Panc1 (cell line): ENCODE measurements at regions not wholly inside any gene's neighbourhood (a gene's known extent, or its start where the extent isn't known, plus 50 kb on each side); places are given as distances from the start of the nearest gene placed in this dataset.

Experiments
- ATAC-seq: fragments of 200-7000 bp; cut with Tn5 transposase; 2 replicates; pipeline ENCODE4 v1.9.1; 2020; ENCODE audit warnings: mild to moderate bottlenecking, moderate library complexity
- BruUV-seq: library from RNA; stranded (reverse); fragments of 400-500 nt; replicated peaks from 2 replicates; lab custom pipeline; 2021; lab: Mats Ljungman, UMichigan
- CTCF ChIA-PET: fragments of 300-600 bp; sonication (Branson Sonifier 250); formaldehyde crosslinking; loops from one replicate; lab custom pipeline; 2022; ENCODE audit warnings: antibody characterized with exemption; lab: Charles Lee
- POLR2A ChIA-PET: fragments of 300-600 bp; sonication (Branson Sonifier 250); formaldehyde crosslinking; loops from one replicate; lab custom pipeline; 2022; ENCODE audit warnings: antibody characterized with exemption; lab: Charles Lee
- DNase-seq: peaks from one replicate; pipeline ENCODE4 v3.0.0-alpha.2; 2010; ENCODE audit warnings: low read depth, low spot score
- H3K27ac ChIP-seq: 2 replicates; pipeline ENCODE4 v1.5.1; 2011; ENCODE audit warnings: mild to moderate bottlenecking, low read length, inconsistent platforms
- H3K27me3 ChIP-seq: fragments of 200-500 bp; sonication (Bioruptor generic); 2 replicates; pipeline ENCODE4 v1.6.0; 2014; ENCODE audit warnings: low read length, inconsistent platforms; ENCODE audit not compliant: control insufficient read depth, insufficient read depth
- H3K36me3 ChIP-seq: fragments of 200-500 bp; sonication (Bioruptor generic); 2 replicates; pipeline ENCODE4 v1.5.1; 2014; ENCODE audit warnings: inconsistent platforms, mild to moderate bottlenecking, low read length, moderate library complexity; ENCODE audit not compliant: control insufficient read depth, insufficient read depth
- H3K4me1 ChIP-seq: 2 replicates; pipeline ENCODE4 v1.5.1; 2011; ENCODE audit warnings: inconsistent platforms, mild to moderate bottlenecking, low read length, moderate library complexity; ENCODE audit not compliant: control insufficient read depth, insufficient read depth
- H3K4me3 ChIP-seq, 2 experiments: 2 replicates each; pipeline ENCODE4 v1.5.1; 2011 to 2012; ENCODE audit warnings: low read depth in 2 of 2, low read length in 2 of 2, mild to moderate bottlenecking in 2 of 2, inconsistent platforms in 1 of 2, moderate library complexity in 1 of 2
- H3K9me3 ChIP-seq: fragments of 200-500 bp; sonication (Bioruptor generic); 2 replicates; pipeline ENCODE4 v1.5.1; 2014; ENCODE audit warnings: low read depth, mild to moderate bottlenecking, inconsistent platforms, low read length, moderate library complexity; ENCODE audit not compliant: control insufficient read depth, insufficient read depth
- CTCF ChIP-seq: fragments of 450-650 bp; IDR thresholded peaks from 2 replicates; pipeline ENCODE4 v1.5.1; 2017; ENCODE audit warnings: mild to moderate bottlenecking
- POLR2AphosphoS5 ChIP-seq: IDR thresholded peaks from 2 replicates; pipeline ENCODE4 v1.6.1; 2012; ENCODE audit warnings: mild to moderate bottlenecking, low read depth, low read length, moderate library complexity
- REST ChIP-seq, 2 experiments: IDR thresholded peaks; 2 replicates each; pipeline ENCODE4 v1.6.1; 2011 to 2012; ENCODE audit warnings: low read depth in 2 of 2, control low read depth in 1 of 2, low read length in 1 of 2, mild to moderate bottlenecking in 1 of 2, moderate library complexity in 1 of 2; ENCODE audit not compliant: insufficient read depth in 1 of 2
- SIN3A ChIP-seq: IDR thresholded peaks from 2 replicates; pipeline ENCODE4 v1.6.1; 2012; ENCODE audit warnings: low read depth, mild to moderate bottlenecking, low read length, moderate library complexity, borderline replicate concordance; ENCODE audit not compliant: insufficient read depth
- TCF7L2 ChIP-seq: IDR thresholded peaks from 2 replicates; pipeline ENCODE4 v1.6.1; 2011; ENCODE audit warnings: mild to moderate bottlenecking, low read depth, low read length, inconsistent platforms
- in situ Hi-C: cut with HindIII; loops from 2 replicates; pipeline ENCODE4 v1.10.0; 2016; ENCODE audit warnings: low sequenced_read_pairs, low pct_unique_long_range_greater_than_20kb
- intact Hi-C: fragments of 100-400 bp; cut with micrococcal nuclease; formaldehyde crosslinking; loops from one replicate; pipeline ENCODE4 v1.10.0; 2022; ENCODE audit not compliant: unreplicated experiment

- ATAC-seq (no peak), DNase-seq (no peak)
- no TSS peak for BruUV-seq
- no peaks in the 10 kb centered on the region for H3K36me3 ChIP-seq
- ChIA-PET CTCF (no interaction called here), POLR2A (no interaction called here)
- in situ Hi-C loops: no loop called here
- no peak for TF ChIP-seq TCF7L2
- TF ChIP-seq POLR2AphosphoS5: no peak
- TF ChIP-seq SIN3A: no peak
- TF ChIP-seq CTCF: no peak
- TF ChIP-seq REST (IDR thresholded peaks at IDR 0.05; ENCODE audit: insufficient read depth in 1 of 2, low read depth in 2 of 2, low read length in 1 of 2): no peak
- intact Hi-C loops: no loop called here
- H3K4me3 ChIP-seq: no peak overlapping the region
- H3K27ac ChIP-seq: no peak overlapping the region
- no peaks in the 10 kb centered on the region for H3K27me3 ChIP-seq
- H3K4me1 ChIP-seq: no peaks in the 10 kb centered on the region
- H3K9me3 ChIP-seq: no peaks in the 10 kb centered on the region
Observed at GRCh38 chr15:95916568-95916967, 413.9 kb upstream of the NR2F2 start.

- POLR2A ChIA-PET: no interaction called here
- BruUV-seq: no TSS peak
- no peaks in the 10 kb centered on the region for H3K4me1 ChIP-seq
- TF ChIP-seq REST (IDR thresholded peaks at IDR 0.05; ENCODE audit: insufficient read depth in 1 of 2, low read depth in 2 of 2, low read length in 1 of 2) (no peak), TCF7L2 (no peak), SIN3A (no peak), CTCF (no peak), POLR2AphosphoS5 (no peak)
- no peak for ATAC-seq
- no peaks in the 10 kb centered on the region for H3K36me3 ChIP-seq
- DNase-seq: no peak
- no peak overlapping the region for H3K4me3 ChIP-seq
- CTCF ChIA-PET: no interaction called here
- H3K9me3 ChIP-seq: no peaks in the 10 kb centered on the region
- intact Hi-C loops (no loop called here), in situ Hi-C loops (no loop called here)
- H3K27me3 ChIP-seq: no peaks in the 10 kb centered on the region
- H3K27ac ChIP-seq: no peak overlapping the region
Observed at GRCh38 chr15:95918525-95918924, 412.0 kb upstream of the NR2F2 start.
